MM.1S (cell line): ENCODE measurements at regions not wholly inside any gene's neighbourhood (a gene's known extent, or its start where the extent isn't known, plus 50 kb on each side); places are given as distances from the start of the nearest gene placed in this dataset.

Experiments used
- DNase-seq: peaks from one replicate; pipeline ENCODE4 v3.0.0-alpha.2; 2015
- H2AFZ ChIP-seq: fragments of 300-600 bp; sonication (generic); 2 replicates; pipeline ENCODE4 v1.6.0; 2016; ENCODE audit warnings: antibody characterized with exemption, low read length
- H3F3A ChIP-seq: fragments of 300-600 bp; sonication (generic); 2 replicates; pipeline ENCODE4 v1.6.1; 2016; ENCODE audit warnings: mild to moderate bottlenecking, antibody characterized with exemption, low read length, moderate library complexity, mixed read lengths; ENCODE audit not compliant: insufficient read depth
- H3K27ac ChIP-seq: fragments of 300-600 bp; sonication (generic); 2 replicates; pipeline ENCODE4 v1.5.1; 2016; ENCODE audit warnings: mild to moderate bottlenecking, low read length
- H3K27me3 ChIP-seq: fragments of 300-600 bp; sonication (generic); replicated peaks from 2 replicates; pipeline ENCODE4 v1.6.0; 2016; ENCODE audit warnings: low read length; ENCODE audit not compliant: insufficient read depth
- H3K36me3 ChIP-seq: fragments of 300-600 bp; sonication (generic); replicated peaks from 2 replicates; pipeline ENCODE4 v1.6.1; 2016; ENCODE audit warnings: mild to moderate bottlenecking, low read length, mixed read lengths; ENCODE audit not compliant: insufficient read depth
- H3K4me1 ChIP-seq: fragments of 300-600 bp; sonication (generic); 2 replicates; pipeline ENCODE4 v1.6.1; 2016; ENCODE audit warnings: low read length, mixed read lengths
- H3K4me2 ChIP-seq: fragments of 300-600 bp; sonication (generic); 2 replicates; pipeline ENCODE4 v1.6.0; 2016; ENCODE audit warnings: low read depth, low read length
- H3K4me3 ChIP-seq: fragments of 300-600 bp; sonication (generic); 2 replicates; pipeline ENCODE4 v1.5.1; 2016; ENCODE audit warnings: low read length, mixed read lengths
- H3K79me2 ChIP-seq: fragments of 300-600 bp; sonication (generic); 2 replicates; pipeline ENCODE4 v1.6.1; 2016; ENCODE audit warnings: mixed run types, low read length, mixed read lengths
- H3K9ac ChIP-seq: fragments of 300-600 bp; sonication (generic); 2 replicates; pipeline ENCODE4 v1.6.1; 2016; ENCODE audit warnings: low read length, mixed read lengths
- H3K9me2 ChIP-seq: fragments of 300-600 bp; sonication (generic); replicated peaks from 2 replicates; pipeline ENCODE4 v1.6.1; 2016; ENCODE audit warnings: mild to moderate bottlenecking, low read length, mixed read lengths; ENCODE audit not compliant: insufficient read depth
- H3K9me3 ChIP-seq: fragments of 300-600 bp; sonication (generic); replicated peaks from 2 replicates; pipeline ENCODE4 v1.6.1; 2016; ENCODE audit warnings: mild to moderate bottlenecking, low read length, mixed read lengths; ENCODE audit not compliant: insufficient read depth
- H4K20me1 ChIP-seq: fragments of 300-600 bp; sonication (generic); 2 replicates; pipeline ENCODE4 v1.6.1; 2016; ENCODE audit warnings: mild to moderate bottlenecking, low read length, moderate library complexity, mixed read lengths; ENCODE audit not compliant: insufficient read depth
- CTCF ChIP-seq: fragments of 300-600 bp; sonication (generic); IDR thresholded peaks from 2 replicates; pipeline ENCODE4 v1.5.1; 2016; ENCODE audit warnings: antibody characterized with exemption, low read length, mixed read lengths
- EZH2 ChIP-seq: fragments of 300-600 bp; sonication (generic); optimal IDR thresholded peaks from 2 replicates; pipeline ENCODE3; 2017; ENCODE audit warnings: low read depth, mild to moderate bottlenecking, antibody characterized with exemption, low read length, mixed read lengths
- EZH2phosphoT487 ChIP-seq: fragments of 300-600 bp; sonication (generic); IDR thresholded peaks from 2 replicates; pipeline ENCODE4 v1.6.1; 2018; ENCODE audit warnings: antibody characterized with exemption, low read length

GRCh38 chr2:239865059-239865639, 160.0 kb downstream of the NDUFA10 start:
- H2AFZ ChIP-seq, result no peak overlapping the region
- H4K20me1 ChIP-seq, result no peaks in the 10 kb centered on the region
- no peaks in the 10 kb centered on the region for H3K27me3 ChIP-seq
- no peak overlapping the region for H3K4me2 ChIP-seq
- no peak overlapping the region for H3K4me3 ChIP-seq
- no peaks in the 10 kb centered on the region for H3K36me3 ChIP-seq
- no peaks in the 10 kb centered on the region for H3K79me2 ChIP-seq
- no peaks in the 10 kb centered on the region for H3F3A ChIP-seq
- no peak overlapping the region for H3K9ac ChIP-seq
- H3K4me1 ChIP-seq, result no peaks in the 10 kb centered on the region
- H3K9me2 ChIP-seq, result no peaks in the 10 kb centered on the region
- DNase-seq, result no peak
- no peak for TF ChIP-seq EZH2
- no peak for TF ChIP-seq EZH2phosphoT487
- no peak overlapping the region for H3K27ac ChIP-seq
- no peaks in the 10 kb centered on the region for H3K9me3 ChIP-seq

- no peak for DNase-seq
- no peaks in the 10 kb centered on the region for H3K9me2 ChIP-seq
- no peaks in the 10 kb centered on the region for H3K27me3 ChIP-seq
- no peak overlapping the region for H3K9ac ChIP-seq
- TF ChIP-seq EZH2phosphoT487 (no peak), CTCF (no peak), EZH2 (no peak)
- no peaks in the 10 kb centered on the region for H3F3A ChIP-seq
- no peaks in the 10 kb centered on the region for H4K20me1 ChIP-seq
- H3K79me2 ChIP-seq, result no peaks in the 10 kb centered on the region
- H3K9me3 ChIP-seq, result no peaks in the 10 kb centered on the region
- no peaks in the 10 kb centered on the region for H3K4me1 ChIP-seq
- no peak overlapping the region for H2AFZ ChIP-seq
- H3K36me3 ChIP-seq, result no peaks in the 10 kb centered on the region
- H3K27ac ChIP-seq, result no peak overlapping the region
- no peak overlapping the region for H3K4me2 ChIP-seq
- H3K4me3 ChIP-seq, result no peak overlapping the region
Measured at GRCh38 chr2:239864247-239865058, 160.7 kb downstream of the NDUFA10 start.

- no peak overlapping the region for H3K27ac ChIP-seq
- H4K20me1 ChIP-seq, result no peaks in the 10 kb centered on the region
- H2AFZ ChIP-seq, result no peak overlapping the region
- no peak for TF ChIP-seq EZH2
- no peak for TF ChIP-seq EZH2phosphoT487
- no peak for TF ChIP-seq CTCF
- H3K4me2 ChIP-seq, result no peak overlapping the region
- H3K9ac ChIP-seq, result no peak overlapping the region
- H3K27me3 ChIP-seq, result no peaks in the 10 kb centered on the region
- no peaks in the 10 kb centered on the region for H3K9me3 ChIP-seq
- H3K79me2 ChIP-seq, result no peaks in the 10 kb centered on the region
- H3F3A ChIP-seq, result no peaks in the 10 kb centered on the region
- no peaks in the 10 kb centered on the region for H3K36me3 ChIP-seq
- H3K4me1 ChIP-seq, result no peaks in the 10 kb centered on the region
- DNase-seq, result no peak
- H3K9me2 ChIP-seq, result no peaks in the 10 kb centered on the region
- H3K4me3 ChIP-seq, result no peak overlapping the region
Measured at GRCh38 chr2:239862613-239863012, 162.5 kb downstream of the NDUFA10 start.

- no peak overlapping the region for H2AFZ ChIP-seq
- no peak overlapping the region for H3K9ac ChIP-seq
- no peaks in the 10 kb centered on the region for H4K20me1 ChIP-seq
- no peak overlapping the region for H3K4me3 ChIP-seq
- TF ChIP-seq CTCF, result no peak
- no peak for TF ChIP-seq EZH2
- no peak for TF ChIP-seq EZH2phosphoT487
- no peak for DNase-seq
- no peak overlapping the region for H3K27ac ChIP-seq
- no peaks in the 10 kb centered on the region for H3K9me2 ChIP-seq
- no peaks in the 10 kb centered on the region for H3K9me3 ChIP-seq
- H3K36me3 ChIP-seq, result no peaks in the 10 kb centered on the region
- H3K4me1 ChIP-seq, result no peaks in the 10 kb centered on the region
- H3K4me2 ChIP-seq, result no peak overlapping the region
- H3K27me3 ChIP-seq, result no peaks in the 10 kb centered on the region
- H3K79me2 ChIP-seq, result no peaks in the 10 kb centered on the region
- H3F3A ChIP-seq, result no peaks in the 10 kb centered on the region
Measured at GRCh38 chr2:239858179-239858578, 167.0 kb downstream of the NDUFA10 start.
